ENCODE measurements at regions not wholly inside any gene's neighbourhood (a gene's known extent, or its start where the extent isn't known, plus 50 kb on each side); places are given as distances from the start of the nearest gene placed in this dataset.

- Histone ChIP-seq H3K36me3 (replicated peaks) (no peaks in the 10 kb centered on the region), H3K9me3 (no peaks in the 10 kb centered on the region), H3K4me3 (no peak overlapping the region), H3K4me1 (no peaks in the 10 kb centered on the region), H3K27me3 (ENCODE audit: low read depth) (no peaks in the 10 kb centered on the region)
- no peak for DNase-seq (ENCODE audit: low spot score in 2 of 2)
- in situ Hi-C loops (cut with MboI; ENCODE audit: low sequenced_read_pairs): no loop called here
Measured at GRCh38 chr1:22257290-22258275, 114.7 kb upstream of the WNT4 start.

DNA sequence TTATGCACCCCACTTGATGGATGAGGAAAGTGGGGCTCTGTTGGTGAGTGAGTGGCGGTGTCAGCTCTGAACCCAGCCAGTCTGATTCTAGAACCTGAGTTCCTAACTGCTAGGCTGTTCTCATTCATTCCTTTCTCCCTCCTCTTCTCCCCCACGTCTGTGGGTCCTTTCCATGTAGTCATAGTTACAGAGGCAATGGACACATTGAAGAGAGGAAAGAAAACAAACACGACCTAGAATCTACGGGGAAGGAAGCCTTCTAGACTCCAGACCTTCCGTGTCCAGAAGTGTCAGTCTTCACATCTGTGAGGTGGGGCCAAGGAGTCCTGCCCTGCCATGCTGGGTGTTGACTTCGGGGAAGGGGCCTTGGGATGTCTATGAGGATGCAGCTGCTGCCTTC is 115.8 kb upstream of the WNT4 start:
- no peaks in the 10 kb centered on the region for H3K4me1 ChIP-seq

GRCh38 chr1:22259551-22260282 is 116.8 kb upstream of the WNT4 start:
- H3K27me3 ChIP-seq (ENCODE audit: low read depth): no peaks in the 10 kb centered on the region
- H3K4me1 ChIP-seq: no peaks in the 10 kb centered on the region
- H3K9me3 ChIP-seq: no peaks in the 10 kb centered on the region
- no peaks in the 10 kb centered on the region for H3K36me3 ChIP-seq (replicated peaks)
- no peak for DNase-seq (ENCODE audit: low spot score in 2 of 2)
- H3K4me3 ChIP-seq: no peak overlapping the region
- in situ Hi-C loops (cut with MboI; ENCODE audit: low sequenced_read_pairs): no loop called here

More for the DNA sequence above, 115.8 kb upstream of the WNT4 start:
- H3K9me3 ChIP-seq: no peaks in the 10 kb centered on the region
- in situ Hi-C loops (cut with MboI; ENCODE audit: low sequenced_read_pairs): no loop called here
- no peaks in the 10 kb centered on the region for H3K36me3 ChIP-seq (replicated peaks)
- H3K4me3 ChIP-seq: no peak overlapping the region
- DNase-seq (ENCODE audit: low spot score in 2 of 2): no peak
- H3K27me3 ChIP-seq (ENCODE audit: low read depth): no peaks in the 10 kb centered on the region

- Histone ChIP-seq H3K9me3 (no peaks in the 10 kb centered on the region), H3K27me3 (ENCODE audit: low read depth) (no peaks in the 10 kb centered on the region), H3K4me3 (no peak overlapping the region), H3K4me1 (no peaks in the 10 kb centered on the region), H3K36me3 (replicated peaks) (no peaks in the 10 kb centered on the region)
- no peak for DNase-seq (ENCODE audit: low spot score in 2 of 2)
- in situ Hi-C loops (cut with MboI; ENCODE audit: low sequenced_read_pairs): no loop called here
Measured at GRCh38 chr1:22260860-22261432, 118.0 kb upstream of the WNT4 start.

DNA sequence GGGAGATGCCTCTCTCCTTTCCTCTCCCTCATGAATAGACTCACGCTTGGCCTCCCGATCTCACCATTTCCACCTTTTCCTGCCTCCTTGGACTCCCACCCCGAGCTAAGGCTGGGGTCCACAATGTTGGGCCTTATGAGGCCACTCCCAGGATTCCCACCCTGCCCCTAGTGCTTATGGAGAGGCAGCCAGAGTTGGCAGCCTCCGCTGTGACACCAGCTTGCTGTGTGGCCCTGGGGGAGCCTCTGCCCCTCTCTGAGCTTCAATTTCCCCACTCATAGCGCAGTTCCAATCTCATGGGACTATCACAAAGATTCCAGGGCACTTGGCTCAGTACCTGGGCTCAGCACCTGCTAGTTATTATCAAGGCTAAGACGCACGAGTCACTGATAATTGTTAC is 118.7 kb upstream of the WNT4 start:
- Histone ChIP-seq H3K4me3 (no peak overlapping the region), H3K36me3 (replicated peaks) (no peaks in the 10 kb centered on the region), H3K9me3 (no peaks in the 10 kb centered on the region), H3K27me3 (ENCODE audit: low read depth) (no peaks in the 10 kb centered on the region), H3K4me1 (no peaks in the 10 kb centered on the region)
- in situ Hi-C loops (cut with MboI; ENCODE audit: low sequenced_read_pairs): no loop called here
- no peak for DNase-seq (ENCODE audit: low spot score in 2 of 2)

GRCh38 chr1:22262583-22262982 is 119.7 kb upstream of the WNT4 start:
- H3K4me3 ChIP-seq: no peak overlapping the region
- in situ Hi-C loops (cut with MboI; ENCODE audit: low sequenced_read_pairs): no loop called here
- no peaks in the 10 kb centered on the region for H3K4me1 ChIP-seq
- H3K36me3 ChIP-seq (replicated peaks): no peaks in the 10 kb centered on the region
- peak in 1 of 2 experiments; percentile 27 for DNase-seq (ENCODE audit: low spot score in 2 of 2)
- H3K9me3 ChIP-seq: no peaks in the 10 kb centered on the region
- H3K27me3 ChIP-seq (ENCODE audit: low read depth): no peaks in the 10 kb centered on the region

GRCh38 chr1:22263359-22263758 is 120.5 kb upstream of the WNT4 start:
- Histone ChIP-seq H3K4me3 (no peak overlapping the region), H3K36me3 (replicated peaks) (no peaks in the 10 kb centered on the region), H3K27me3 (ENCODE audit: low read depth) (no peaks in the 10 kb centered on the region), H3K4me1 (no peaks in the 10 kb centered on the region), H3K9me3 (no peaks in the 10 kb centered on the region)
- no peak for DNase-seq (ENCODE audit: low spot score in 2 of 2)
- in situ Hi-C loops (cut with MboI; ENCODE audit: low sequenced_read_pairs): no loop called here

DNA sequence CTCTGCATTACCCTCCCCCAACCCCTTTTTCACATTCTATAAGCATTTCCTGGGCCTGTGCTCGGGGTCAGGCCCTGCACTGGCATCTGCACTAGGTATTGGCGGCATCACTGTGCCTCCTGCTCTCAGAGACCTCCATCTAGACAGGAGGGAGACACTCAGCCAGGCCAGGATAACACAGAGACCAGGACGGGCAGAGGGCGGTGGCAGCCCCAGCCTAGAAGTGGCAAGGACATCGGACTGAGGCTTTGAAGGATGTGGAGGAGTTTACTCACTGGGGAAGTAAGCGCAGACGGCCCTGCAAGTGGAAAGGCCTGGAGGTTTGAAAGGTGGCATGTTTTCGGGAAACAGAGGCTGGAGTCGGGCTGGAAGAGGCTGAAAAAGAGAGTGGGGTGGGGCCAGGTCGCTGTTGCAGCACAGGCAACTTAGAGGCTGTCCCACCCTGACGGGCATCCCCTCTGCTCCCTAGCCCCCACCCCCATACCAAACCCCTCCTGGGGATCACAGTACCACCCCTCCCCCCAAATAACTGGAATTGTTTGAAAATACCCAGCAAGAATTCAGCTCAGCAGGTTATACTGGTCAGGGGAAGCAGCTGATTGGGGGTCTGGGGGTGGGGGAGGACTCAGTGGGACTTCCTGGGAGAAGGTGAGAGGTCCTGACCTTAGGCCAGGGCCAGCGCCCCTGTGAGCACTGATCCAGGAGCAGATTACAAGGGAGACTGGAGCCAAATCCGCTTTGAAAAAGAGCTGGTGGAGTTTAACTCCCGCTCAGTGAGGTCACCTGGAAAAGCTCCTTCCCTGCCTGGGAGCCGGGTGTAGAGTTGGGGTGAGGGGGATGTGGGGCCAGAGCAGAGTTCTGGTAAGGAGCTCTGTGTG is 121.8 kb upstream of the WNT4 start:
- no peaks in the 10 kb centered on the region for H3K9me3 ChIP-seq
- H3K27me3 ChIP-seq (ENCODE audit: low read depth): no peaks in the 10 kb centered on the region
- DNase-seq (ENCODE audit: low spot score in 2 of 2): no peak
- no peak overlapping the region for H3K4me3 ChIP-seq
- no peaks in the 10 kb centered on the region for H3K36me3 ChIP-seq (replicated peaks)
- no peaks in the 10 kb centered on the region for H3K4me1 ChIP-seq
- in situ Hi-C loops (cut with MboI; ENCODE audit: low sequenced_read_pairs): no loop called here

DNA sequence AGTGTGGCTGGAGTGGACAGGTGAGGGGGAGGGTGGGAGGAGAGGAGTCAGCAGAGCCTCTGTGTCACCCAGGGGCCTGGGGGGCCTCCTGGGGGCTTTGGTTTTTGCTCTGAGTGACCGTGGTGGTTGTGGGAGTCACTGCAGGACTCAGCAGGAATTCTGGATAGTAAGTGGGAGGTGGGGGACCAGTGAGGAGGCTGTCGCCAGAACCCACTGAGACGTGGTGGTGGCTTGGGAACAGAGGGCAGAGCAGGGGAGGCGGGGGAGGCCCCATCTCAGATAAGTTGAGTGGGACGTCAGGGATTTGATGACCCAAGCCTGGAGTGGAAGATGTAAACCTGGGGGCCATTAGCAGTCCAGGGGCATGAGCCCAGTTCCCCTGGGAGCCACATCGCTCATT is 123.2 kb upstream of the WNT4 start:
- in situ Hi-C loops (cut with MboI; ENCODE audit: low sequenced_read_pairs): no loop called here
- Histone ChIP-seq H3K4me1 (no peaks in the 10 kb centered on the region), H3K4me3 (no peak overlapping the region), H3K9me3 (no peaks in the 10 kb centered on the region), H3K27me3 (ENCODE audit: low read depth) (no peaks in the 10 kb centered on the region), H3K36me3 (replicated peaks) (no peaks in the 10 kb centered on the region)
- DNase-seq (ENCODE audit: low spot score in 2 of 2): no peak

- no peak for DNase-seq (ENCODE audit: low spot score in 2 of 2)
- Histone ChIP-seq H3K9me3 (no peaks in the 10 kb centered on the region), H3K27me3 (ENCODE audit: low read depth) (no peaks in the 10 kb centered on the region), H3K36me3 (replicated peaks) (no peaks in the 10 kb centered on the region), H3K4me3 (no peak overlapping the region), H3K4me1 (no peaks in the 10 kb centered on the region)
- in situ Hi-C loops (cut with MboI; ENCODE audit: low sequenced_read_pairs): no loop called here
Measured at GRCh38 chr1:22267413-22268175, 124.7 kb upstream of the WNT4 start.

GRCh38 chr1:22268327-22268726 is 125.4 kb upstream of the WNT4 start:
- Histone ChIP-seq H3K4me1 (no peaks in the 10 kb centered on the region), H3K27me3 (ENCODE audit: low read depth) (no peaks in the 10 kb centered on the region), H3K36me3 (replicated peaks) (no peaks in the 10 kb centered on the region), H3K4me3 (no peak overlapping the region), H3K9me3 (no peaks in the 10 kb centered on the region)
- DNase-seq (ENCODE audit: low spot score in 2 of 2): no peak
- in situ Hi-C loops (cut with MboI; ENCODE audit: low sequenced_read_pairs): no loop called here

GRCh38 chr1:22271847-22272801 is 129.2 kb upstream of the WNT4 start:
- H3K36me3 ChIP-seq (replicated peaks): no peaks in the 10 kb centered on the region
- DNase-seq (ENCODE audit: low spot score in 2 of 2): no peak
- H3K9me3 ChIP-seq: no peaks in the 10 kb centered on the region
- no peaks in the 10 kb centered on the region for H3K27me3 ChIP-seq (ENCODE audit: low read depth)
- no peak overlapping the region for H3K4me3 ChIP-seq
- in situ Hi-C loops (cut with MboI; ENCODE audit: low sequenced_read_pairs): no loop called here
- no peaks in the 10 kb centered on the region for H3K4me1 ChIP-seq
